ENCODE measurements at regions not wholly inside any gene's neighbourhood (a gene's known extent, or its start where the extent isn't known, plus 50 kb on each side); places are given as distances from the start of the nearest gene placed in this dataset.

- TF ChIP-seq MYC (CRISPR knock-in tag; IDR thresholded peaks at IDR 0.05; ENCODE audit: borderline replicate concordance) (no peak), ZNF335 (CRISPR knock-in tag; IDR thresholded peaks at IDR 0.05) (no peak), USF2 (IDR thresholded peaks at IDR 0.05; ENCODE audit: low read depth, low read length) (no peak), USF2 (CRISPR knock-in tag; IDR thresholded peaks at IDR 0.05; ENCODE audit: borderline replicate concordance) (no peak), UBTF (CRISPR knock-in tag; IDR thresholded peaks at IDR 0.05) (no peak), HOXA3 (CRISPR knock-in tag; IDR thresholded peaks at IDR 0.05) (no peak), RXRA (CRISPR knock-in tag; IDR thresholded peaks at IDR 0.05) (no peak)
Observed at GRCh38 chr3:22371607-22372291, 620.7 kb upstream of the ZNF385D start.

Measured in HepG2 (cell line).